Erythroblast (primary cell): ENCODE measurements at regions not wholly inside any gene's neighbourhood (a gene's known extent, or its start where the extent isn't known, plus 50 kb on each side); places are given as distances from the start of the nearest gene placed in this dataset.

Experiments used
- GATA1 ChIP-seq: IDR thresholded peaks from 2 replicates; pipeline ENCODE4 v1.6.1; 2011; ENCODE audit warnings: low read depth, mild to moderate bottlenecking, control low read depth, low read length, moderate library complexity
- POLR2A ChIP-seq: IDR thresholded peaks from 2 replicates; pipeline ENCODE4 v1.6.1; 2011; ENCODE audit warnings: mild to moderate bottlenecking, low read length

GRCh38 chr14:43243168-43243567 lies 1263.9 kb downstream of the FSCB start:
- no peak for TF ChIP-seq POLR2A
- no peak for TF ChIP-seq GATA1
